HG02763 (cell line): ENCODE measurements at regions not wholly inside any gene's neighbourhood (a gene's known extent, or its start where the extent isn't known, plus 50 kb on each side); places are given as distances from the start of the nearest gene placed in this dataset.
"Not testable (repeated sequence)": the region's sequence is repeated elsewhere in the genome, so short reads cannot be mapped to it uniquely, and the experiment has no call there.

Source experiments
- ATAC-seq: cut with Tn5 transposase; IDR thresholded peaks from one replicate; pipeline ENCODE4 v1.9.1; 2021; ENCODE audit warnings: mild to moderate bottlenecking, moderate library complexity; ENCODE audit not compliant: unreplicated experiment

- ATAC-seq = no peak
Observed at GRCh38 chr5:156015137-156015536, 311.8 kb upstream of the SGCD start.

GRCh38 chr5:156019130-156019529, 307.8 kb upstream of the SGCD start:
- ATAC-seq = no peak

- ATAC-seq = no peak
Observed at GRCh38 chr5:156019571-156020180, 307.3 kb upstream of the SGCD start.

GRCh38 chr5:156020647-156021046, 306.3 kb upstream of the SGCD start:
- ATAC-seq = no peak

- no peak for ATAC-seq
Observed at GRCh38 chr5:156021866-156022265, 305.1 kb upstream of the SGCD start.

GRCh38 chr5:156025656-156026055, 301.3 kb upstream of the SGCD start:
- no peak for ATAC-seq

- no peak for ATAC-seq
Observed at GRCh38 chr5:156031181-156031580, 295.8 kb upstream of the SGCD start.

GRCh38 chr5:156036640-156037039, 290.3 kb upstream of the SGCD start:
- no peak for ATAC-seq

- no peak for ATAC-seq
Observed at GRCh38 chr5:156037151-156037909, 289.6 kb upstream of the SGCD start.

GRCh38 chr5:156042726-156043125, 284.2 kb upstream of the SGCD start:
- ATAC-seq = no peak

- no peak for ATAC-seq
Observed at GRCh38 chr5:156043351-156043750, 283.6 kb upstream of the SGCD start.

GRCh38 chr5:156051972-156052371, 275.0 kb upstream of the SGCD start:
- ATAC-seq = no peak

- ATAC-seq = no peak
Observed at GRCh38 chr5:156052656-156053055, 274.3 kb upstream of the SGCD start.

GRCh38 chr5:156053056-156053455, 273.9 kb upstream of the SGCD start:
- no peak for ATAC-seq

- ATAC-seq = no peak
Observed at GRCh38 chr5:156076912-156077311, 250.1 kb upstream of the SGCD start.

GRCh38 chr5:156087577-156088110, 239.3 kb upstream of the SGCD start:
- no peak for ATAC-seq

GRCh38 chr5:156089955-156090940, 236.7 kb upstream of the SGCD start:
- ATAC-seq = not testable (repeated sequence)

- ATAC-seq = no peak
Observed at GRCh38 chr5:156093024-156093423, 233.9 kb upstream of the SGCD start.

- ATAC-seq = no peak
Observed at GRCh38 chr5:156094001-156094400, 233.0 kb upstream of the SGCD start.

GRCh38 chr5:156095709-156096241, 231.2 kb upstream of the SGCD start:
- no peak for ATAC-seq

GRCh38 chr5:156096259-156096658, 230.7 kb upstream of the SGCD start:
- no peak for ATAC-seq
